ENCODE measurements at regions not wholly inside any gene's neighbourhood (a gene's known extent, or its start where the extent isn't known, plus 50 kb on each side); places are given as distances from the start of the nearest gene placed in this dataset.
"Not testable (repeated sequence)": the region's sequence is repeated elsewhere in the genome, so short reads cannot be mapped to it uniquely, and the experiment has no call there.

DNA sequence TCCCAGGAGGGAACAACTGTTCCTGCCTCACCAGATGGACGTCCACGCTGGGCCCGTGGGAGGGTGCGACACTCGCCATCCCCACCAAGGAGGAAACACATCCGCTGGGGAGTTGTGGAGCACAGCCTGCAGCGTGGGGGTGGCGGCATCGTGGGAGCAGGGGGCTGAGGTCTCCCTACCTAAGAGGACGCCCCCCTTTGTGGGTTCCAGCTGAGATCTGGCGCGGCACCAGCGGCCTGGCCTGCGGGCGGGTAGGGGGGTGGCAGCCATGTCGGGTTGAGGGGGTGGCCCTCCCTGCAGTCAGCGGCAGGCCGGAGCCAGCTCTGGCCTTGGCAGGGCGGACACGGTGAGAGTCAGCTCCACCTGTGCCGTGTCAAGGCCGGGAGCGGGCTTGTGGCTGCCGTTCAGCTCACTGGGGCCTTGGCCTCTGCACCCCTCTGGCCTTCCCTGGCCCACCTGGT, 116.7 kb upstream of the CIBAR2 start:
- Histone ChIP-seq H4K20me1 (ENCODE audit: control insufficient read depth, insufficient read depth, low read depth, low read length) (0 out of 2 replicates have a peak, but pooled peaks cover 3% of the 10 kb centered on the region), H3K36me3 (ENCODE audit: control insufficient read depth, low read length) (no peaks in the 10 kb centered on the region), H3K9me3 (ENCODE audit: control insufficient read depth, insufficient read depth, low read length) (no peaks in the 10 kb centered on the region), H3K4me3 (ENCODE audit: low read length) (no peak overlapping the region), H3K4me1 (ENCODE audit: control insufficient read depth, low read length) (peaks cover 4% of the 10 kb centered on the region; the same call in 1 of the 2 replicates), H3K27ac (ENCODE audit: low read depth, low read length) (no peak overlapping the region), H3K4me2 (ENCODE audit: low read length) (no peak overlapping the region), H3K9me2 (replicated peaks; ENCODE audit: control insufficient read depth, low read length) (no peaks in the 10 kb centered on the region), H3K79me2 (ENCODE audit: control insufficient read depth, low read length) (no peaks in the 10 kb centered on the region), H3F3A (ENCODE audit: control insufficient read depth, insufficient read depth) (no peaks in the 10 kb centered on the region), H3K27me3 (ENCODE audit: control insufficient read depth, low read length) (no peaks in the 10 kb centered on the region)
- TF ChIP-seq EZH2phosphoT487 (IDR thresholded peaks at IDR 0.05; ENCODE audit: borderline replicate concordance, low read length): no peak
- TF ChIP-seq, protein P1, sequence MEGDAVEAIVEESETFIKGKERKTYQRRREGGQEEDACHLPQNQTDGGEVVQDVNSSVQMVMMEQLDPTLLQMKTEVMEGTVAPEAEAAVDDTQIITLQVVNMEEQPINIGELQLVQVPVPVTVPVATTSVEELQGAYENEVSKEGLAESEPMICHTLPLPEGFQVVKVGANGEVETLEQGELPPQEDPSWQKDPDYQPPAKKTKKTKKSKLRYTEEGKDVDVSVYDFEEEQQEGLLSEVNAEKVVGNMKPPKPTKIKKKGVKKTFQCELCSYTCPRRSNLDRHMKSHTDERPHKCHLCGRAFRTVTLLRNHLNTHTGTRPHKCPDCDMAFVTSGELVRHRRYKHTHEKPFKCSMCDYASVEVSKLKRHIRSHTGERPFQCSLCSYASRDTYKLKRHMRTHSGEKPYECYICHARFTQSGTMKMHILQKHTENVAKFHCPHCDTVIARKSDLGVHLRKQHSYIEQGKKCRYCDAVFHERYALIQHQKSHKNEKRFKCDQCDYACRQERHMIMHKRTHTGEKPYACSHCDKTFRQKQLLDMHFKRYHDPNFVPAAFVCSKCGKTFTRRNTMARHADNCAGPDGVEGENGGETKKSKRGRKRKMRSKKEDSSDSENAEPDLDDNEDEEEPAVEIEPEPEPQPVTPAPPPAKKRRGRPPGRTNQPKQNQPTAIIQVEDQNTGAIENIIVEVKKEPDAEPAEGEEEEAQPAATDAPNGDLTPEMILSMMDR (IDR thresholded peaks at IDR 0.05; ENCODE audit: low read depth, low read length, poor library complexity, severe bottlenecking): no peak

DNA sequence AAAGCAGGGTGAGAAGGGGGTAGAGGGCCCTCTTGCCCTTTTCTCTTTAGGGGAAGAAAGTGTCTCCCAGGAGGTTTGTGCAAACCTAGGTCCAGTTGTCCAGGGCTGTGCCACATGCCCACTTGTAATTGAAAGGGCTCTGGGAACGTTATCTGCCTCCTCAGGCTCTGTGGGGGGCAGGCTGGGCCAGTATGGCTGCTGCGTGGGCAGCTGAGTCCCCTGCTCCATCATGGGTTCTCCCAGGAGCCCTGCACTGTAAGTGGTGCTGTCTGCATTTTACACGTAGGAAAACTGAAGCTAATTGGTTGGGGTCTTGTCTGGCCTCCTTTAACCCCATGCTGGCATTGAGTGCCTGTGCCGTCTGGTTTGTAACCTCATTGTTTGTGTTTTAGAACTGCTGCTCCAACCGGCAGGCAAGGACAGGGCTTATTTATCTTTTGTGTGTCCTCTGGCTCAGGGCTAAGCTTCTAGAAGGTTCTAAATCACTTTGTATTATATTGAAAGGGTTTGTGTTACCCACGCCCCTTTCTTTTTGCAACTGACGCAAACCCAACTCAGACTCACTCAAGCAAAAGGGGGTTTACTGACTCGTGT, 117.7 kb upstream of the CIBAR2 start:
- H4K20me1 ChIP-seq (ENCODE audit: control insufficient read depth, insufficient read depth, low read depth, low read length): 0 out of 2 replicates have a peak, but pooled peaks cover 3% of the 10 kb centered on the region
- no peaks in the 10 kb centered on the region for H3K9me3 ChIP-seq (ENCODE audit: control insufficient read depth, insufficient read depth, low read length)
- no peak overlapping the region for H3K27ac ChIP-seq (ENCODE audit: low read depth, low read length)
- no peaks in the 10 kb centered on the region for H3F3A ChIP-seq (ENCODE audit: control insufficient read depth, insufficient read depth)
- no peaks in the 10 kb centered on the region for H3K36me3 ChIP-seq (ENCODE audit: control insufficient read depth, low read length)
- H3K4me2 ChIP-seq (ENCODE audit: low read length): no peak overlapping the region
- peaks cover 4% of the 10 kb centered on the region; the same call in 1 of the 2 replicates for H3K4me1 ChIP-seq (ENCODE audit: control insufficient read depth, low read length)
- TF ChIP-seq, protein P1 (IDR thresholded peaks at IDR 0.05; ENCODE audit: low read depth, low read length, poor library complexity, severe bottlenecking): no peak
- TF ChIP-seq EZH2phosphoT487 (IDR thresholded peaks at IDR 0.05; ENCODE audit: borderline replicate concordance, low read length): no peak
- no peaks in the 10 kb centered on the region for H3K9me2 ChIP-seq (replicated peaks; ENCODE audit: control insufficient read depth, low read length)
- no peaks in the 10 kb centered on the region for H3K27me3 ChIP-seq (ENCODE audit: control insufficient read depth, low read length)
- H3K4me3 ChIP-seq (ENCODE audit: low read length): no peak overlapping the region
- no peaks in the 10 kb centered on the region for H3K79me2 ChIP-seq (ENCODE audit: control insufficient read depth, low read length)

DNA sequence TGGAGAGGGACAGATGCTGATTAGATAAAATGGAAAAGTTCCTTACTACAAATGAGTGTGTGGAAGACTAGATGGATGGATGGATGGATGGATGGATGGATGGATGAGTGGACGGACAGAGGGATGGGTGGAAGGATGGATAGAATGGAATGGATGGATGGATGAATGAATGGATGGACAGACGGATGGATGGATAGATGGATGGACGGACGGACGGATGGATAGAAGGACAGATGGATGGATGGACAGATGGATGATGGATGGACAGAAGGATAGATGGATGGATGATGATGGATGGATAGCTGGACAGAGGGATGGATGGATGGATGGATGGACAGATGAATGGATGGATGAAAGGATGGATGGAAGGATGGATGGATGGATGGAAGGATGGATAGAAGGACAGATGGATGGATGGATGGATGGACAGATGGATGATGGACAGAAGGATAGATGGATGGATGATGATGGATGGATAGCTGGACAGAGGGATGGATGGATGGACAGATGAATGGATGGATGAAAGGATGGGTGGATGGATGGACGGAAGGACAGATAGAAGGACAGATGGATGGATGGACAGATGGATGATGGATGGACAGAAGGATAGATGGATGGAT, 118.6 kb upstream of the CIBAR2 start:
- H3K79me2 ChIP-seq (ENCODE audit: control insufficient read depth, low read length); H3K4me3 ChIP-seq (ENCODE audit: low read length); H3K4me1 ChIP-seq (ENCODE audit: control insufficient read depth, low read length); H3K9me3 ChIP-seq (ENCODE audit: control insufficient read depth, insufficient read depth, low read length); H3K27ac ChIP-seq (ENCODE audit: low read depth, low read length); H3K27me3 ChIP-seq (ENCODE audit: control insufficient read depth, low read length); H3K9me2 ChIP-seq (replicated peaks; ENCODE audit: control insufficient read depth, low read length); H3K4me2 ChIP-seq (ENCODE audit: low read length); H3F3A ChIP-seq (ENCODE audit: control insufficient read depth, insufficient read depth); H3K36me3 ChIP-seq (ENCODE audit: control insufficient read depth, low read length); H4K20me1 ChIP-seq (ENCODE audit: control insufficient read depth, insufficient read depth, low read depth, low read length): not testable (repeated sequence)

DNA sequence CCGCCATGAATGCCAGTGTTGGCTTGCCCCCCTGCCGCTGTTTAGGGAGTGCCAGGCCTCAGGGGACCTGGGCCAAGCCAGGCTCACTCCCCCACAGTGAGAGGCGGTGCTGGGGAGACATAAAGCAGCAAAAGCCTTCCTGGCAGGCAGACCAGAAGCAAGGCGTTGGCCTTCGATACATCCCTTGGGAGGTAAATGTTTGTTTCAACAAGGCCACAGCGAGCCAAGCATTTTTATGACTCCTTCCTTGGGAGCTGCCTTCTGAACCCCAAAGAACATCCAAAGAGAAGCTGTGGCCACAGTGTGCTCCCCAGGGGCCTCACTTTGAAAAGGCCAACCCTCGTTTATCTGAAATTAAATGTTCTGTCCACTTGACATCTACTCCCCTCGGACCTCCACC, 119.7 kb upstream of the CIBAR2 start:
- Histone ChIP-seq H3K36me3 (ENCODE audit: control insufficient read depth, low read length) (no peaks in the 10 kb centered on the region), H3K4me1 (ENCODE audit: control insufficient read depth, low read length) (peaks cover 4% of the 10 kb centered on the region; the same call in 1 of the 2 replicates), H4K20me1 (ENCODE audit: control insufficient read depth, insufficient read depth, low read depth, low read length) (0 out of 2 replicates have a peak, but pooled peaks cover 3% of the 10 kb centered on the region), H3F3A (ENCODE audit: control insufficient read depth, insufficient read depth) (no peaks in the 10 kb centered on the region), H3K27ac (ENCODE audit: low read depth, low read length) (no peak overlapping the region), H3K4me3 (ENCODE audit: low read length) (no peak overlapping the region), H3K79me2 (ENCODE audit: control insufficient read depth, low read length) (no peaks in the 10 kb centered on the region), H3K9me2 (replicated peaks; ENCODE audit: control insufficient read depth, low read length) (no peaks in the 10 kb centered on the region), H3K27me3 (ENCODE audit: control insufficient read depth, low read length) (0 out of 2 replicates have a peak, but pooled peaks cover 2% of the 10 kb centered on the region), H3K9me3 (ENCODE audit: control insufficient read depth, insufficient read depth, low read length) (no peaks in the 10 kb centered on the region), H3K4me2 (ENCODE audit: low read length) (no peak overlapping the region)
- TF ChIP-seq EZH2phosphoT487 (IDR thresholded peaks at IDR 0.05; ENCODE audit: borderline replicate concordance, low read length): no peak
- TF ChIP-seq, protein P1 (IDR thresholded peaks at IDR 0.05; ENCODE audit: low read depth, low read length, poor library complexity, severe bottlenecking): no peak
